ENCODE measurements at regions not wholly inside any gene's neighbourhood (a gene's known extent, or its start where the extent isn't known, plus 50 kb on each side); places are given as distances from the start of the nearest gene placed in this dataset.

DNA sequence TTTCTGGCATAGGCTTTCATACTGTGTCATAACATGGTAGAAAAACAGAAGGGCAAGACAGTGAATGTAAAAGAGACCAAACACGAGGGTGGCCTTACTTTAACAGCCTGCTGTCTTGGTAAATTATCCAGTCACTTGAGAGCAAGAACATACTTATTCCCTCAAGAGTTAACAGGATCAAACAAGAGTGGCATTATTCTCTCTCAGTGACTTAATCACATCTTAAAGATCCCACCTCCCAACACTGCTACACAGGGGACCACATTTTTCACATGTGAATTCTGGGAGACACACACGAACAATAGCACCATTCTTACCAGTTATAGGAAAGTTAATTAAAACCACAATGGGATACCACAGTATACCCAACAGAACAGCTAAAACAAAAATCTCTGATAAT is 898.0 kb upstream of the C9orf72 start:
- FAIRE-seq = no peak
- POLR2A ChIA-PET (ENCODE audit: partially characterized antibody) = no interaction called here
- H4K5ac ChIP-seq (ENCODE audit: insufficient read length, low read depth, low read length) = no peak overlapping the region
- no peak overlapping the region for H4K91ac ChIP-seq (replicated peaks; ENCODE audit: insufficient read length, low read length)
- no peak for TF ChIP-seq CBX8 (IDR thresholded peaks at IDR 0.05; ENCODE audit: borderline replicate concordance, low read depth, low read length)
- no peak for TF ChIP-seq SIN3A (conservative IDR thresholded peaks at IDR 0.05 in 1 of 2, IDR thresholded peaks at IDR 0.05 in 1 of 2; ENCODE audit: low read depth in 1 of 2, low read length in 2 of 2)
- TF ChIP-seq, protein P1, sequence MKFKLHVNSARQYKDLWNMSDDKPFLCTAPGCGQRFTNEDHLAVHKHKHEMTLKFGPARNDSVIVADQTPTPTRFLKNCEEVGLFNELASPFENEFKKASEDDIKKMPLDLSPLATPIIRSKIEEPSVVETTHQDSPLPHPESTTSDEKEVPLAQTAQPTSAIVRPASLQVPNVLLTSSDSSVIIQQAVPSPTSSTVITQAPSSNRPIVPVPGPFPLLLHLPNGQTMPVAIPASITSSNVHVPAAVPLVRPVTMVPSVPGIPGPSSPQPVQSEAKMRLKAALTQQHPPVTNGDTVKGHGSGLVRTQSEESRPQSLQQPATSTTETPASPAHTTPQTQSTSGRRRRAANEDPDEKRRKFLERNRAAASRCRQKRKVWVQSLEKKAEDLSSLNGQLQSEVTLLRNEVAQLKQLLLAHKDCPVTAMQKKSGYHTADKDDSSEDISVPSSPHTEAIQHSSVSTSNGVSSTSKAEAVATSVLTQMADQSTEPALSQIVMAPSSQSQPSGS (IDR thresholded peaks at IDR 0.05; ENCODE audit: low read length) = no peak
- no peak overlapping the region for H3K56ac ChIP-seq (replicated peaks; ENCODE audit: insufficient read length, low read depth, low read length)
- no peak overlapping the region for H2BK12ac ChIP-seq (ENCODE audit: low read depth, low read length)
- WGBS, 2 experiments (ENCODE audit: extremely low coverage in 1 of 2, insufficient coverage in 1 of 2, insufficient read length in 1 of 2, insufficient replicate concordance in 2 of 2, low coverage in 1 of 2, low lambda C conversion rate in 2 of 2, missing lambda C conversion rate in 1 of 2) = 92% methylated on average over 2 of the region's 2 CpGs; no CpG with 5 or more reads in 1 of the 2 experiments
- no peak overlapping the region for H2BK20ac ChIP-seq (ENCODE audit: low read length)
- no peak overlapping the region for H3K9ac ChIP-seq (replicated peaks in 1 of 4; ENCODE audit: extremely low read depth in 1 of 4, low read depth in 3 of 4, low read length in 3 of 4)
- no peak overlapping the region for H2BK120ac ChIP-seq (replicated peaks; ENCODE audit: low read depth, low read length)
- H3K27ac ChIP-seq (ENCODE audit: low read depth, low read length) = no peak overlapping the region
- H2BK5ac ChIP-seq (ENCODE audit: low read depth, low read length) = no peak overlapping the region
- H3K27me3 ChIP-seq (replicated peaks in 1 of 4; ENCODE audit: control insufficient read depth in 3 of 4, extremely low read depth in 1 of 4, insufficient read depth in 3 of 4, low read length in 3 of 4) = no peaks in the 10 kb centered on the region
- H3K36me3 ChIP-seq (ENCODE audit: control insufficient read depth in 2 of 4, insufficient read depth in 4 of 4, low read length in 3 of 4) = no peaks in the 10 kb centered on the region
- no peak overlapping the region for H2AK5ac ChIP-seq (ENCODE audit: low read depth, low read length)
- no peak overlapping the region for H2BK15ac ChIP-seq (ENCODE audit: low read length)
- H3K18ac ChIP-seq (ENCODE audit: extremely low read depth, low read length) = no peak overlapping the region
- DNase-seq (ENCODE audit: low read depth in 1 of 2, low spot score in 2 of 2) = no peak
- no peak overlapping the region for H4K8ac ChIP-seq (ENCODE audit: extremely low read depth, insufficient read depth, low read length)
- H3K23me2 ChIP-seq (ENCODE audit: low read depth, low read length) = no peaks in the 10 kb centered on the region; the same call in 1 of the 2 replicates
- no peak overlapping the region for H3K4ac ChIP-seq (replicated peaks; ENCODE audit: insufficient read length, low read depth, low read length)
- H3K4me1 ChIP-seq (replicated peaks in 1 of 4; ENCODE audit: control insufficient read depth in 3 of 4, insufficient read depth in 4 of 4, low read length in 3 of 4) = no peaks in the 10 kb centered on the region
- H3K79me1 ChIP-seq (ENCODE audit: low read depth, low read length) = no peaks in the 10 kb centered on the region
- no peak overlapping the region for H3K4me3 ChIP-seq (ENCODE audit: extremely low read depth in 1 of 4, insufficient read depth in 2 of 4, low read depth in 3 of 4, low read length in 4 of 4)
- H3K79me2 ChIP-seq (ENCODE audit: control insufficient read depth in 1 of 2, insufficient read depth in 2 of 2, low read length in 2 of 2) = no peaks in the 10 kb centered on the region
- no peaks in the 10 kb centered on the region for H4K20me1 ChIP-seq (replicated peaks in 1 of 2; ENCODE audit: control insufficient read depth in 1 of 2, insufficient read depth in 2 of 2, low read length in 2 of 2)
- CTCF ChIA-PET (ENCODE audit: partially characterized antibody) = no interaction called here
- H3K9me3 ChIP-seq (ENCODE audit: insufficient read depth in 2 of 2, low read depth in 1 of 2, low read length in 1 of 2) = no peaks in the 10 kb centered on the region
- H3K4me2 ChIP-seq (ENCODE audit: insufficient read depth in 1 of 2, low read depth in 2 of 2, low read length in 2 of 2) = no peak overlapping the region
- no peak overlapping the region for H3K14ac ChIP-seq (ENCODE audit: insufficient read length)
- H2AFZ ChIP-seq (ENCODE audit: low read length) = no peak overlapping the region
- H3K23ac ChIP-seq (ENCODE audit: insufficient read length) = no peak overlapping the region
